ENCODE measurements at regions not wholly inside any gene's neighbourhood (a gene's known extent, or its start where the extent isn't known, plus 50 kb on each side); places are given as distances from the start of the nearest gene placed in this dataset.

GRCh38 chr4:148676344-148676743 is 234.1 kb upstream of the NR3C2 start:
- no peaks in the 10 kb centered on the region for H3K27me3 ChIP-seq (ENCODE audit: low read length)
- H3K4me2 ChIP-seq (ENCODE audit: low read depth, low read length, poor library complexity, severe bottlenecking) = no peak overlapping the region
- H3K27ac ChIP-seq (ENCODE audit: low read depth, low read length) = no peak overlapping the region
- no peaks in the 10 kb centered on the region for H3K9me3 ChIP-seq (ENCODE audit: insufficient read depth, low read length)
- no peaks in the 10 kb centered on the region for H3K79me2 ChIP-seq (ENCODE audit: insufficient read depth, low read length)
- H3K4me3 ChIP-seq (ENCODE audit: insufficient read depth, low read length, poor library complexity, severe bottlenecking) = no peak overlapping the region
- TF ChIP-seq CTCF (IDR thresholded peaks at IDR 0.05; ENCODE audit: insufficient read depth, low read length, poor library complexity, severe bottlenecking) (no peak), EZH2phosphoT487 (conservative IDR thresholded peaks at IDR 0.05; ENCODE audit: low read length) (no peak)
- no peak overlapping the region for H3K9ac ChIP-seq (ENCODE audit: low read length)
- no peaks in the 10 kb centered on the region; the same call in 1 of the 2 replicates for H3K9me2 ChIP-seq (replicated peaks; ENCODE audit: insufficient read depth, low read length)
- H4K20me1 ChIP-seq (ENCODE audit: low read depth, low read length) = no peaks in the 10 kb centered on the region
- H3F3A ChIP-seq (ENCODE audit: insufficient read depth) = no peaks in the 10 kb centered on the region
- no peaks in the 10 kb centered on the region for H3K36me3 ChIP-seq (ENCODE audit: low read length)
- no peak overlapping the region for H2AFZ ChIP-seq (ENCODE audit: low read depth, low read length, severe bottlenecking)

GRCh38 chr4:148674876-148675275 is 232.7 kb upstream of the NR3C2 start:
- Histone ChIP-seq H3K9ac (ENCODE audit: low read length) (no peak overlapping the region), H3F3A (ENCODE audit: insufficient read depth) (no peaks in the 10 kb centered on the region), H3K4me3 (ENCODE audit: insufficient read depth, low read length, poor library complexity, severe bottlenecking) (no peak overlapping the region), H4K20me1 (ENCODE audit: low read depth, low read length) (no peaks in the 10 kb centered on the region), H3K79me2 (ENCODE audit: insufficient read depth, low read length) (no peaks in the 10 kb centered on the region), H3K27me3 (ENCODE audit: low read length) (no peaks in the 10 kb centered on the region), H3K36me3 (ENCODE audit: low read length) (no peaks in the 10 kb centered on the region), H3K27ac (ENCODE audit: low read depth, low read length) (no peak overlapping the region), H3K4me2 (ENCODE audit: low read depth, low read length, poor library complexity, severe bottlenecking) (no peak overlapping the region), H2AFZ (ENCODE audit: low read depth, low read length, severe bottlenecking) (no peak overlapping the region), H3K9me2 (replicated peaks; ENCODE audit: insufficient read depth, low read length) (no peaks in the 10 kb centered on the region; the same call in 1 of the 2 replicates), H3K9me3 (ENCODE audit: insufficient read depth, low read length) (no peaks in the 10 kb centered on the region)
- no peak for TF ChIP-seq CTCF (IDR thresholded peaks at IDR 0.05; ENCODE audit: insufficient read depth, low read length, poor library complexity, severe bottlenecking)

GRCh38 chr4:148664636-148665035 is 222.4 kb upstream of the NR3C2 start:
- H3K27me3 ChIP-seq (ENCODE audit: low read length) = no peaks in the 10 kb centered on the region
- no peaks in the 10 kb centered on the region for H3K36me3 ChIP-seq (ENCODE audit: low read length)
- no peaks in the 10 kb centered on the region for H3F3A ChIP-seq (ENCODE audit: insufficient read depth)
- H3K9me3 ChIP-seq (ENCODE audit: insufficient read depth, low read length) = no peaks in the 10 kb centered on the region
- H3K27ac ChIP-seq (ENCODE audit: low read depth, low read length) = no peak overlapping the region
- no peak overlapping the region for H3K9ac ChIP-seq (ENCODE audit: low read length)
- no peaks in the 10 kb centered on the region for H3K9me2 ChIP-seq (replicated peaks; ENCODE audit: insufficient read depth, low read length)
- no peak for TF ChIP-seq EZH2phosphoT487 (conservative IDR thresholded peaks at IDR 0.05; ENCODE audit: low read length)
- no peak for TF ChIP-seq CTCF (IDR thresholded peaks at IDR 0.05; ENCODE audit: insufficient read depth, low read length, poor library complexity, severe bottlenecking)
- H4K20me1 ChIP-seq (ENCODE audit: low read depth, low read length) = no peaks in the 10 kb centered on the region
- H3K4me3 ChIP-seq (ENCODE audit: insufficient read depth, low read length, poor library complexity, severe bottlenecking) = no peak overlapping the region
- H2AFZ ChIP-seq (ENCODE audit: low read depth, low read length, severe bottlenecking) = no peak overlapping the region
- no peak overlapping the region for H3K4me2 ChIP-seq (ENCODE audit: low read depth, low read length, poor library complexity, severe bottlenecking)
- H3K79me2 ChIP-seq (ENCODE audit: insufficient read depth, low read length) = no peaks in the 10 kb centered on the region

GRCh38 chr4:148654131-148654530 is 211.9 kb upstream of the NR3C2 start:
- Histone ChIP-seq H3K9me3 (ENCODE audit: insufficient read depth, low read length) (no peaks in the 10 kb centered on the region), H3K9me2 (replicated peaks; ENCODE audit: insufficient read depth, low read length) (no peaks in the 10 kb centered on the region), H3K27ac (ENCODE audit: low read depth, low read length) (no peak overlapping the region), H3K27me3 (ENCODE audit: low read length) (no peaks in the 10 kb centered on the region), H3K4me3 (ENCODE audit: insufficient read depth, low read length, poor library complexity, severe bottlenecking) (no peak overlapping the region), H3K4me2 (ENCODE audit: low read depth, low read length, poor library complexity, severe bottlenecking) (no peak overlapping the region), H3F3A (ENCODE audit: insufficient read depth) (no peaks in the 10 kb centered on the region), H4K20me1 (ENCODE audit: low read depth, low read length) (no peaks in the 10 kb centered on the region), H3K9ac (ENCODE audit: low read length) (no peak overlapping the region), H3K79me2 (ENCODE audit: insufficient read depth, low read length) (no peaks in the 10 kb centered on the region), H3K36me3 (ENCODE audit: low read length) (no peaks in the 10 kb centered on the region), H2AFZ (ENCODE audit: low read depth, low read length, severe bottlenecking) (no peak overlapping the region)
- TF ChIP-seq CTCF (IDR thresholded peaks at IDR 0.05; ENCODE audit: insufficient read depth, low read length, poor library complexity, severe bottlenecking) (no peak), EZH2phosphoT487 (conservative IDR thresholded peaks at IDR 0.05; ENCODE audit: low read length) (no peak)
